GM23248 (cell line): ENCODE measurements at regions not wholly inside any gene's neighbourhood (a gene's known extent, or its start where the extent isn't known, plus 50 kb on each side); places are given as distances from the start of the nearest gene placed in this dataset.

Experiments
- EZH2 ChIP-seq: fragments of 200-600 bp; sonication (generic); IDR thresholded peaks from 2 replicates; pipeline ENCODE4 v1.6.1; 2018; ENCODE audit warnings: antibody characterized with exemption, mild to moderate bottlenecking; ENCODE audit not compliant: insufficient read depth, poor library complexity, severe bottlenecking
- EZH2phosphoT487 ChIP-seq: fragments of 200-600 bp; sonication (generic); IDR thresholded peaks from 2 replicates; pipeline ENCODE4 v1.6.1; 2018; ENCODE audit warnings: antibody characterized with exemption, moderate library complexity, mild to moderate bottlenecking, low read depth; ENCODE audit not compliant: insufficient read depth

DNA sequence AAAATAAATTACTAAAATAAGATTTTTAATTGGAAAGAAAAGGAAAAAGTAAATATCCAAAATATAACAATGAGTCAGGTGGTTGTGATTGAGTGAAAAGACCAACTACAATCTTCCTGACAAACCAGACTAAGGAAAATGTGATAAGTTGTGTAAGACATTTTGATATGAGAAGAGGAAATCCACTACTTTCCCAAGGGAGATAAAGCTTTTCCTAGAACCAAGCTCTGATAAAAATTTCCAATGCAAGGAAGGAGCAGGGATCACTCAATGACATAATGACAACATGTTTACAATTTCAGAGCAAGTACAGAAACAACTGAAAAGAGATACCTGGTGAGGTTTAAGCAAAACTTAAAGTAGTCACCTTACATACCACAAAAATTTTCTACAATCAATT lies 305.1 kb upstream of the RASGEF1B start:
- TF ChIP-seq EZH2phosphoT487 = no peak
- no peak for TF ChIP-seq EZH2
